Coronary artery (tissue), 2 donors: ENCODE measurements at regions not wholly inside any gene's neighbourhood (a gene's known extent, or its start where the extent isn't known, plus 50 kb on each side); places are given as distances from the start of the nearest gene placed in this dataset.

Source experiments
- DNase-seq: peaks from one replicate; pipeline ENCODE4 v3.0.0-alpha.2; 2017; ENCODE audit warnings: low spot score
- H3K27ac ChIP-seq, 2 donors: fragments of 200-600 bp; sonication (generic); one replicate each; pipeline ENCODE4 v1.5.1; 2016 to 2019
- H3K4me3 ChIP-seq: fragments of 200-600 bp; sonication (generic); 2 replicates; pipeline ENCODE4 v1.5.1; 2016; ENCODE audit warnings: mild to moderate bottlenecking, moderate library complexity
- TF ChIP-seq, protein P1 (sequence below): fragments of 200-600 bp; sonication (generic); IDR thresholded peaks from one replicate; pipeline ENCODE4 v1.5.1; 2019; ENCODE audit warnings: antibody characterized with exemption

DNA sequence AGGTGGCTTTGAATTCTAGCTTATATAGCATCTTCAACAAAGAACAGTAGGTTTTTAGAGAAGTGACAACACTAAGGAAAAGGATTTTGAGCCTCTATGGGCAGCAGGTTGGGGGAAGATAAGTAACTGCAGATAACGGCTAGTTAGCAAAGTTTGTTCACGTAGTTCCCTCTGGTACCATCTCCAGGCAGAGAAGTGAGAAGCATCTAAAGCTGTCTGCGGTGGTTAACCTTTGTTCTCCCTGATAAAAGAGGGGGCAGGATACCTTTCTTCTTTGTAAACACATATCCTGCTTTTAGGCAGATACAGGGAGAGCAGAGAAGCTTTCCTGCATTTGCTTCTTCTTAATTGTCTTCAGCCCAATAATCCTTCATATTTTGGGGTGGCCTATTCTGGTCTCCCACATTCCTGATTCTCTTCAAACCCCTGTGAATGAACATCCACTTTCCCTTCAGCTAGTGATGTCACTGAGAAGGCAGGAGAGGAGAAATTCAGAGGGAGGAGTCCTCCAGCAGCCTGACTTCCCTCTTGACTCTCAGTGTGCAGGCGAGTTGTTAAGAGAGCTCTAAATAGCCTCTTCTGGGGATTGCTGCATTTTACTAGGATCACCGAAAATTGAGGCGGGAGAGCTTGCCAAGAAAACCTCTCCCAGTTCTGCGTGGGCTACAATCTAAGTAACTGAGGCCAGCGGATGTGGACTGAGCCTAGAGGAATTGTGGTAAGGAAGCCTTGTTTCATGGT, 393.7 kb upstream of the C2CD4B start:
- Histone ChIP-seq H3K4me3 (peak overlapping the region; percentile 0), H3K27ac (peak overlapping the region; percentile 25 to 75)
- TF ChIP-seq, protein P1, sequence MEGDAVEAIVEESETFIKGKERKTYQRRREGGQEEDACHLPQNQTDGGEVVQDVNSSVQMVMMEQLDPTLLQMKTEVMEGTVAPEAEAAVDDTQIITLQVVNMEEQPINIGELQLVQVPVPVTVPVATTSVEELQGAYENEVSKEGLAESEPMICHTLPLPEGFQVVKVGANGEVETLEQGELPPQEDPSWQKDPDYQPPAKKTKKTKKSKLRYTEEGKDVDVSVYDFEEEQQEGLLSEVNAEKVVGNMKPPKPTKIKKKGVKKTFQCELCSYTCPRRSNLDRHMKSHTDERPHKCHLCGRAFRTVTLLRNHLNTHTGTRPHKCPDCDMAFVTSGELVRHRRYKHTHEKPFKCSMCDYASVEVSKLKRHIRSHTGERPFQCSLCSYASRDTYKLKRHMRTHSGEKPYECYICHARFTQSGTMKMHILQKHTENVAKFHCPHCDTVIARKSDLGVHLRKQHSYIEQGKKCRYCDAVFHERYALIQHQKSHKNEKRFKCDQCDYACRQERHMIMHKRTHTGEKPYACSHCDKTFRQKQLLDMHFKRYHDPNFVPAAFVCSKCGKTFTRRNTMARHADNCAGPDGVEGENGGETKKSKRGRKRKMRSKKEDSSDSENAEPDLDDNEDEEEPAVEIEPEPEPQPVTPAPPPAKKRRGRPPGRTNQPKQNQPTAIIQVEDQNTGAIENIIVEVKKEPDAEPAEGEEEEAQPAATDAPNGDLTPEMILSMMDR = no peak
- peak; percentile 67 for DNase-seq

DNA sequence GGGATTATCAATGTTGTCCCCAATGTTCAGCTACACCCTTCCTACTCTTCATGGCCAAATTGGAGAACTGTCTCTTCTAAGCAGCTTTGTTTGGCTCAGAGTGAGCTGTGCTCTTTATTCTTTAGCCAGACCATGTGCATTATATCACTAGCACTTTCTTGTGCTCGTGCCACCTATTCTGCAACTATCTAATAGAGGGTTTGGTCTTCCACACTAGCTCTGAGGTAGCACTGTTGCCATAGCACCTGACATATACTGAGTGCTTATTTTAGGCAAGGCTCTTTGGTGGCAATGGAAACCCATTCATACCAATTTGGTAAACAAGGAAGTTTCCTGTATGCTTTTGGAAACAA, 394.3 kb upstream of the C2CD4B start:
- peak; percentile 43 for DNase-seq
- TF ChIP-seq, protein P1 = no peak
- peak overlapping the region; percentile 25 to 75 for H3K27ac ChIP-seq
- H3K4me3 ChIP-seq = peak overlapping the region; percentile 0

DNA sequence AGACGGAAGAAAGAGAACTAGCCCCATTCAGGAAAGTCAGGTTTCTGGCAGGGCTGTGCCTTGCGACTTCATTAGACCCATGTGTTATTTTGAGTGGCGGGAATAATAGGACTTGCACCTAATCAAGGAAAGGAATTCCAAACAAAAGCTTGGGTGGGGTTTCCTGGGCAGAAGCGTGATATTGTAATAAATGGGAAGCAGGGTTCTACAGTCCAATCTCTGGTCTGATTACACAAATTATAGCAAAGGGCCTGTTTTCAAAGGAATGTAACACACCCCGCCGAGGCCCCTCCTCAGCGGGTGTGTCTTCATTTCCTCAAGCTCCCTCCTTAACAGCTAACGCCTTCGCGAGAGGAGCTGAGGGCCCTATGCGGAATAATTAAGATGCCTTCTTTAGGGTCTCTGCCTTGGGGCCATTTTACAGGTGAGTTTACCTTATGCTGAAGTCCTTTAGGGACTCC, 396.0 kb upstream of the C2CD4B start:
- TF ChIP-seq, protein P1 = no peak
- DNase-seq = peak; percentile 52
- H3K27ac ChIP-seq = no peak overlapping the region
- peak overlapping the region; percentile 25 for H3K4me3 ChIP-seq

DNA sequence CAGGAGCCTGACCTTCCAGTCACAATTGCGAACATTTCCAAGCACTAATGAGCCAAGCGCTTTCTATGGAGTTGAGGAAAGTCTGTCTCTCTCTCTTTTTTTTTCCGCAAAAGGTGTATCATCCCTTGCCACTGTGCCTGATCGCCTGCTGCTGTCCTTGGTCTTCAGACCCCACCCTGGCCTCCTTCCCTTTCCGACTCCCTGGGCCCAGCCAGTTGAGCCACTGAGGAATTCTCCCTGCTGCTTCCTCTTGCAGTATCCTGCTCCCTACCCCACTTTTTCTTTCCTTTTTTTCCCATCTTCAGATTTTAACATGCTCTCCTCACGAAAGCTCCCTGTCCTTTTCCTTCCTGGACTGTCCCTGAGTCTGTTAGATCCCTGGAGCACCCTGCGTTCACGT, 396.5 kb upstream of the C2CD4B start:
- no peak for DNase-seq
- Histone ChIP-seq H3K4me3 (peak overlapping the region; percentile 25), H3K27ac (no peak overlapping the region)
- TF ChIP-seq, protein P1 = no peak

DNA sequence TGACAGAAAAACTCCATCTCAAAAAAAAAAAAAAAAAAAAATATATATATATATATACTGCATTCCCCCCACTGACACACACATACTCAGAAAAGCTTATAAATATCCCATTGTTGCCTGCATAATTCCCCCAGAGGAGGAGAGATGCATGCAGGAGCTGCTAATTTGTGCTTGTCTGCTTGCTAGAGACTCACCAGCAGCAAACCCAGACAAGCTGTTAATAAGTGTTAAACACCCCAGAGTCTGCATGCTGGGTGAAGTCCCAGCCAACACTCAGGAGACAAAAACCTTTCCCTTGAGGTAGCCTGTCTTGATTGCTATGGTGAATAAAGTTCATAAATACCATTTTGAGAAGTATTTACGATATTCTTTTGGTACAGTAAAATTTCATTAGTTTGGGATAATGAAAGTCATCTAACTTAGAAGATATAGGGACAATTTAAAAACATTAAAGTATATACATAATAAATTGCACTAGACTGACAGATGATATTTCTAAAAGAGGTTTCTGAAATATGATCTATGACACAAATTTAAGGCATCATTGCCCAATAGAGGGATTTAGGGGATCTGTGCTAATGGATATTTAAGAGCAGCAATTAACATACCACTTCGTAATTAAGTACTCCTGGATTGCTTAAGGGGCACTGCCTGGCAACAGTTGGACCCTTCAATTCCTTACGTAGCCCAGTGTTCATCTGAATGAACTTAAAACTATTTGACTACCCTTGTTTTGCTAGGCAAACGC, 400.0 kb upstream of the C2CD4B start:
- DNase-seq = no peak
- H3K27ac ChIP-seq = no peak overlapping the region
- TF ChIP-seq, protein P1 = no peak
- H3K4me3 ChIP-seq = no peak overlapping the region

DNA sequence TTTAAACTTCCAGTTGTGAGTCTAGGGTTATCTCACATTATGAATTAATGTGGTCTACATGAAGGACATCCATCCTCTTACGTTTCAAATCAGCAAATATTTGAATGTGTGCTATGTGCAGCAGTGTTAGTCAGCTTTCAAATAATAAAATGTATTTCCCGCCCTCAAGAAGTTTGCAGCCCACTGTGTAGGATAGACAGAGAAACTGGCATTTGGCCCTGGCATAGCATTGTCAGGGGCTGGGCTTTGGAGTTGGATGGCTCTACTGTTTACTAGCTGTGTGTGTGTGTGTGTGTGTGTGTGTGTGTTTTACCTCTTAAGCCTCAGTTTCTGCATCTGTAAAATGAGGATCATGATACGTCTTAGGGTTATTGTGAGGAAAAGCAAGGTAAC, 400.5 kb upstream of the C2CD4B start:
- DNase-seq = no peak

More for the DNA sequence above, 400.5 kb upstream of the C2CD4B start:
- Histone ChIP-seq H3K4me3 (no peak overlapping the region), H3K27ac (no peak overlapping the region)
- TF ChIP-seq, protein P1 = no peak
